ENCODE measurements at regions not wholly inside any gene's neighbourhood (a gene's known extent, or its start where the extent isn't known, plus 50 kb on each side); places are given as distances from the start of the nearest gene placed in this dataset.

DNA sequence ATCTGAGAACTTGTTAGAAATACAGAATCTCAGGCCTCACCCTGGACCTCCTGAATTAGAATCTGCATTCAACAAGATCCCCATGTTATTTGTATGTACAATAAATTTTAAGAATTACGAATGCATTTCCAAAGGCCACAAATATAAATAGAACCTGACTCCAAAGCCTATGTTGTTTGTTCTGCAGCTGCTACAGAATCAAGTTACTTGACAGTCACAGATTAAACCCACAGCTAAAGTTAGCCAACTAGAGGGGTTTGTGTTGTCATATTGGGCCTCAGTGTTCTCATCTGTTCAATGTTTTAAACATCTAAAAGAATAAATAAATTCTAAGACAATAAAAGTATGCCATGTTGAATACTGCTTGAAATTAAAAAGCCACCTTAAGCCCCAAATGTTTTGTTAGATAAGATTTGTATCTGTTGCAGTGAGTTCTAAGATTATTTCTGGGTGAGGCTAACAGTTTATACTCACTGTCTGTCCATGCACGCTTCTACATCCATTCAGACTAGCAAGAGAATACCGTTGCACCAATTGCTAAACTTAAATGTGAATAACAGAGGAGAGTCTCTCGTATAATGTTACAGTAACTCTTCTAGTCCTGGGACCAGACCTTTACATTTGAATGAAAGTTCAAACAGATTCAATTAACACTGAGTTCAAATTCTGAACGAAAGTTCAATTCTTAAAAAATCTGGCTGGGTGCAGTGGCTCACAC lies 200.4 kb downstream of the MEMO1 start:
- TF ChIP-seq CTCF (IDR thresholded peaks at IDR 0.05) = no peak
- TF ChIP-seq GATA3 (IDR thresholded peaks at IDR 0.05; ENCODE audit: borderline replicate concordance) = no peak
- no peak for TF ChIP-seq RCOR1 (IDR thresholded peaks at IDR 0.05; ENCODE audit: low read depth, low read length)
- no peak for TF ChIP-seq USF2 (IDR thresholded peaks at IDR 0.05)
- TF ChIP-seq CHD4 (IDR thresholded peaks at IDR 0.05; ENCODE audit: borderline replicate concordance) = no peak
- TF ChIP-seq ESRRA (IDR thresholded peaks at IDR 0.05; ENCODE audit: borderline replicate concordance, low read length) = no peak
- no peak for TF ChIP-seq POLR2A (IDR thresholded peaks at IDR 0.05; ENCODE audit: low read length)
- TF ChIP-seq, protein P1, sequence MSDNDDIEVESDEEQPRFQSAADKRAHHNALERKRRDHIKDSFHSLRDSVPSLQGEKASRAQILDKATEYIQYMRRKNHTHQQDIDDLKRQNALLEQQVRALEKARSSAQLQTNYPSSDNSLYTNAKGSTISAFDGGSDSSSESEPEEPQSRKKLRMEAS (IDR thresholded peaks at IDR 0.05) = no peak

All from A549 (cell line).